Activated CD4-positive, alpha-beta T cell treated with anti-CD3 and anti-CD28 coated beads for 24 hours (primary cell): ENCODE measurements at regions not wholly inside any gene's neighbourhood (a gene's known extent, or its start where the extent isn't known, plus 50 kb on each side); places are given as distances from the start of the nearest gene placed in this dataset.

ENCODE experiments used
- DNase-seq, 2 donors: peaks; one replicate each; pipeline ENCODE4 v3.0.0-alpha.2; 2020; ENCODE audit warnings: low read depth in 2 of 2

DNA sequence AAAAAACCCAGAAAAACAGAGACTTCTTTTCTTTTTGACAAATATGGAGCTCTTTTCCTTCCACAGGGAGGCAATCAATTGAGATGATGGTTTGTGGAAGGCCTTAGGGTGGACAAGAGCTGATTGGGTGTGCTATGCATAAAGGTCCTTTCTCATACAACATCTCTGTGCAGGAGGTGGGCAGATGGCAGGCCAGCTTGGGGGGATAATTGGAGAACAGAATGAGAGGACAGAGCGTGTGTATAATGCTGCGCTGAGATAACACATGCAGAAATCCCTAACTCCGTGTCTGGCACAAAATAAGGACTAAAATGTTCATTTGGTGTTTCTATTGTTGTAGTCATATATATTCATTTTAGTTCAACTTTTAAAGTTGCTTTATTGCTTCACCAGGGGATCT is 159.0 kb upstream of the MEF2C start:
- DNase-seq: no peak

DNA sequence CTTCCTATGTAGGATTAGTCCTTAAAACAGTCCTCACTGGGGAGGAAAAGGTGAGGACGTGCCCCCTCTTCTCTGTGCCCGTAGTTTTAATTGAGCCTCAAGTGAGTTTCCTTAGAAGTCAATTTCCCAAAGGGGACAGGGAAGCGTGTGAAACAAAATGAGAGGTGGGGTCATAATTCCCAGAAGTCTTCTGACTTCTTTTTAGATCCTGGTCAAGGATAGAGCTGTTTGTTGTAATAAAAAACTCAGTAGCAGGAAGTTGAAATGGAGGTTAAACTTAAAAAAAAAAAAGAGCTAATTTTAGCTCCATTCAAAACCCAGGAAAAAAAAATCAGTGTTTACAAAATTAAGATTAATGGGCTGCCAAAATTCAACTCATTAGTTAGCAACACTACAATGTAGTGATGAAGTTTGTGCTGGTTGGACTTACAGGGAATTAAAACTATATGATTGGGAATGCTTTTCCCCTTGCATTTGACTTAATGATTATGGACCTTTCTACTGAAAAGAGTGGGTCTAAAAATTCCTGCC is 158.3 kb upstream of the MEF2C start:
- DNase-seq: no peak

DNA sequence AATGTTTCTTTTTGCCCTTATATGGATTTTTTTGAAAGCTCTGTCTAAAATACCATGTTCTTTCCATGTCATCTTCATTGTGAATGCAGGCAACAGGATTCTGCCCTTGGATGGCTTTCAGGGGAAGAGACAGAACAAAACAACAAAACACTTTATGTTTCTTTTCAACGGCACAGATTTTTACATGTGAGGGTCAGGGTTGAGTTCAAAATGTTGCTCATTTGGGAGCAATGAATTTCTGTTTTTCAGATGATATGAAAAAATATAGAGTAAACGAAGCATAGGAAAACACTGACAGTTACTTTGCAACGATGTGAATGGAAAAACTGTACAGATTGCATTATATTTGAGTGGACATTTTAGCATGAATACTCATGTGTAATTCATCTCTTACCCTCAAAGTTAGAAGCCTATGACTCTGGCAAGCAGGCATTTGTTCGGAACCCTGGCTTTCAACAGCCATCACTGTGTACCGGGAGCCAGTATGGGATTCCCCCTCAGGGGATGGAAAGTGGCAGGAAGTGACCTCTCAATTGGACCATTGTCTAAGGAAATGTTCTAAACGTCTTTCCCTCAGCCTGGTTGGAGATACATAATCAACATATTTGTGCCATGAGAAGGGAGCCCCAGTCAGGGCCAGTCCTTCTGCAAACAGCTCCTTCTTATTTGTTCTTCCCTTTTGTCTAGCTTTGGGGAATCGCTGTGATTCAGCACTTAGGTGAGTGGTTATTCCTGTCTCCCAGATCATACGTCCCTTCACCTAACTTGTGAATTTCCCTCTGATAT is 153.9 kb upstream of the MEF2C start:
- no peak for DNase-seq

DNA sequence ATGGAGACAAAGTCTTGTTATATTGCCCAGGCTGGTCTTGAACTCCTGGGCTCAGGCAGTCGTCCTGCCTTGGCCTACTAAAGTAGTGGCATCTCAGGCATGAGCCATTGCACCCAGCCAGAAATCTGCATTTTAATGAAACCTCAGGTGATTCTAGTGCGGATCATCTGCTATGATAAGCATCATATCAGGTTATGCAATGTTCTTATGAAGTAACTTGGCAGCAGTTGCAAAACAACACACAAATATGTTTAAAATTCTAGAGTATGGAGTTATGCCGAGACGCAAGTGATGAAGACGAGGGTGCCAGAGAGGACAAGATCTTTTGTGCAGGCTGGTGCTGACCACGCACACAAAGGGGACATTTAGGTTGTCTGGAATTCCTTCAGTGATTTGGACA is 153.2 kb upstream of the MEF2C start:
- no peak for DNase-seq

DNA sequence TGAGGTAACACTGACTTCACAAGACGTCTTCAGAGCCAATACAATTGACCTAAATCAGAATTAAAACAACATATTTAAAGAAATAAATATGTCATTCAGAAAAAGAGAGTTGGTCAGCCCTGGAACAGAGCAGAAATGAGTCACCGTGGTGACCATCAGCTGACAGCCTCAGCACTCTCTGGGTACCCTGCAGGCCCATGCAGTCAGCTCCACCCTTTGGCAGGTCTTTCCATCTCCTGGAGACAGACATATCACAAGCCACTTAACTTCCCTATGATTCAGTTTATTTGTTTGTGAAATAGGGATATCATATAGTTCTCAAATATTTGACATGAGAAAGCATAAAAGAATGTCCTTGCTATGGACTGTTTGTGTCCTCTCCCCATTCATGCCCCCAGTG is 151.6 kb upstream of the MEF2C start:
- DNase-seq: no peak

DNA sequence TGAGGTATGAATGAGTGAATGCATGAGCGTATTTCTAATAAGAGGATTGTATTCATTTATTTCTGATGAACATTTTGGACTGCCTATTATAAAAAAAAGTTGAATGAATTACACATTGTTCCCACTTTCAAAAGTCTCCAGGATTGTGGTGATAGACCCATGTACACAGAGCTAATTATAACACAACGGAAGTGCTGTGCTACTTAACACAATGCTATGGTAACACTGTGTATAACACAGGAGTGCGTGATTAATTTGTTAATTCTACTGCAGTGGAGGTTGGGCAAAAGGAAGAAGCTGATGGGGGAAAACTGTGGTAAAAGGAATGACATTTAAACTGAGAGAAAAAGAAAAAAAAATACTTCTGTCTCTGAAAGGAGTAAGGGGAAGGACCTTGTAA is 147.8 kb upstream of the MEF2C start:
- no peak for DNase-seq

DNA sequence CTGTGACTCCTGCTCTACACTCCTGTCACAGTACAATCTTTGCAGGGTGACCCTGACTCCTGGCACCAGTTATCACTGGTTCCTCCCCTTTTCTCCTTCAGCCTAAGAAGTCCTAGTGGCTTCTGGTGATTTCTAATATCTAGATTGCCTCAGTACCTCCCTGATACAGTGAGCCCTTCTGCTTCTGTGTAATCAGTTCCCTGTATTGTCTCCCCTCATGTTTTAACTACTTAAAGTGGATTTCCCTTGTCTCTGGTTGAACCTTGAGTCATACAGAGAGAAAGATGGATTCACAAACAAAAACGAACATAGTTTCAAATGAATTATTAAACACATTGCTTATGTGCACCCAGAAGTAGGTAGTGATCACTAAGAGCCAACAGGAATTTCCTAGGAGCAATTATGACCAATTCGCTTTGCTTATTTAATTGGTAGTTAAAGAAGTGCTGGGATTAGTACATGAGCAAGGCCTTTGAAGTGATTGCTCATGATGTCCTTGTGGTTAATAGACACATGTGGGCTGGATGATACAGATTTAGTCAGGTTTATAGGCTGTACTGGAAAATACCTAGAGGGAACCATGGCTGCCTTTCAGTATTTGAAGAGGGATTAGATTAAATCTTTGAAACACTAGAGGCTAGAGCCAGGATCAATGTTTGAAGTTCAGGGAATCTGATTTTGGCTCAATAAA is 145.8 kb upstream of the MEF2C start:
- DNase-seq: no peak

DNA sequence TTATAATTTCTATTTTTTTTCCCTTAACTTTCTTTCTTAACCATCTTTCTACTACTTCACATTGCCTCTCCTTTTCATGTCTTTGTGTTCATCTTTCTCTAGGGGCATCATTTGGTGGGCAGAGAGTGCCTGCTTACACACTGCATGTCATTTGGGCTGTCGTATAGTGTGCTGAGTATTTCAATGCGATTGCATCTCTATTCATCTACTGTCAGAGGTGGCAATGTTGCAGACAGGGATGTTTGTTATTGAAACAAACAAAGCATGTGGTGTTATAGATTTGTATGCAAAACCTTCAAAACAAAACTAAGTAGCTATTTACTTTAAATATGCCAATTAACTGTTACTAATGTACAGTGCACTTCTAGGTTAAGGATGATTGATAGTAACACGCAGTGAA is 141.1 kb upstream of the MEF2C start:
- no peak for DNase-seq

DNA sequence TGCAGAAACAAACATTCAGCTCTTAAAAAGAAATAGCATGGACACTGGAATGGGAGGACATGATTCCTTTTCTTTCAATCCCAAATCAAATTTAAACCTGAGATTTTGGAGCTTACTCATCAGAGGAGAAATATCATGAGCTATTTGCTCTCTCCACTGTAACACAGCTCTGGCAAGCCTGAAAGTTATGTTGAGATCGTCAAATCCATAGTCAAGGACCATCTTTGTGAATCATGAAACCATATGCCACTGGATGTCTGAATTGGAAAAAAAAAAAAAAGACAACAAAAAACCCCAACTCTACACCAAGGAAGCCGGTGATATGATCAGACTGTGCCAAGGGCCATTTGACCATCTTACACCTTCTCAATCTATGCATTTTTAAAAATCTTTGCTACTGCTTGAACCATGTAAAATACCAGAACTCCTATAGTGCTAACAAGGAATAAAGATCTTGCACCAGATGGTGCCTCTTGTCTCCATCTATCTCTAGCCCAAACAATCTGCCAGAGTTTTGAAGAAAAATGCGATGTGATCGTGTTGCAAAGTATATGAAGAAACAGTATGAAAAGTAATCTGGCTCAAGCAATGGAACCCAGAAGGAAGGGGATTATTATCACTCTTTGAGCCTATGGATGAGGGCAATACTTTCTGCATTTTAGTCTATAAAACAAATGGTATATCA is 138.1 kb upstream of the MEF2C start:
- no peak for DNase-seq

DNA sequence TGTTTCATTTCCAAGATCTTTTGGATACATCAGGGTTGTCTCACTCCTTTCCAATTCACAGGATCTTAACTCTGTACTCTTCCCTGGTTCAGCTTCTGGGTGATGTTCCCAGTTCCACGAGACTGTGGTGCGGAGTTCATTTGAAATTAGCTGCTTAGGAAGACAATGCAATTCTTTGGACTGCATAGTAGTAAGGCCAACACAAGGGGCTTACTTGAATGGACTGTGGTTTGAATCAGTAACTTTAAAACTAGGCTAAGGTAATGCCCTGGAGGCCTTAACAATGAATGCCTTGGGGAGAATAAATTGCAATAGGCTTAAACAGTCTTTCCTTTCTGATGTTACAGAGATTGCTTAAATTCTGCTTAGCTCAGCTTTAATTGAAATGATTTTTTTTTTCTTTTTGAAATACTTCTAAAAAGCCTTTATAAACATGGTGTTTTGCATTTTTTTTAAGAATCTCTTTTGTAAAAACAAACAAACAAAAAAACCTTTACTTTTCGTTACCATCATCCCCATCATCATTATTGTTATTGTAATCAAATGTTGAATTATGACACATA is 133.8 kb upstream of the MEF2C start:
- DNase-seq: no peak

DNA sequence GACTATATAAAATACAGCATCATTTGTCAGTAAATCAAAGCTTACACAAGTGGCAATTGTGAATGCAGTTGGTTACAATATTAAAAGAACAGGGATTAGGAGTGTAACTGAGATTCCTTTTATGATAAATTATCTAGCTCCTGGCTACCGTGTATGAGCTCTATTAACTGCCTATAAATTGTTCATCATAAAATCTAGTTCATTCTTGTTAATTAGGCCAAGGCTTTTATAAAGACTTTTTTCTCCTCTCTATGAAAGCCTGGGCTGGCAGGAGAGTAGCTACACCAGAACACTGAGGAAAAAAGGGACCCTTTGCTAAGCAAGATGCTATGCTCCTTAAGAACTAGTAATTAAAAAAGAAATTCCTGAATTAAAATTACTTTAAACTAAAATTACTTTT is 132.4 kb upstream of the MEF2C start:
- no peak for DNase-seq

DNA sequence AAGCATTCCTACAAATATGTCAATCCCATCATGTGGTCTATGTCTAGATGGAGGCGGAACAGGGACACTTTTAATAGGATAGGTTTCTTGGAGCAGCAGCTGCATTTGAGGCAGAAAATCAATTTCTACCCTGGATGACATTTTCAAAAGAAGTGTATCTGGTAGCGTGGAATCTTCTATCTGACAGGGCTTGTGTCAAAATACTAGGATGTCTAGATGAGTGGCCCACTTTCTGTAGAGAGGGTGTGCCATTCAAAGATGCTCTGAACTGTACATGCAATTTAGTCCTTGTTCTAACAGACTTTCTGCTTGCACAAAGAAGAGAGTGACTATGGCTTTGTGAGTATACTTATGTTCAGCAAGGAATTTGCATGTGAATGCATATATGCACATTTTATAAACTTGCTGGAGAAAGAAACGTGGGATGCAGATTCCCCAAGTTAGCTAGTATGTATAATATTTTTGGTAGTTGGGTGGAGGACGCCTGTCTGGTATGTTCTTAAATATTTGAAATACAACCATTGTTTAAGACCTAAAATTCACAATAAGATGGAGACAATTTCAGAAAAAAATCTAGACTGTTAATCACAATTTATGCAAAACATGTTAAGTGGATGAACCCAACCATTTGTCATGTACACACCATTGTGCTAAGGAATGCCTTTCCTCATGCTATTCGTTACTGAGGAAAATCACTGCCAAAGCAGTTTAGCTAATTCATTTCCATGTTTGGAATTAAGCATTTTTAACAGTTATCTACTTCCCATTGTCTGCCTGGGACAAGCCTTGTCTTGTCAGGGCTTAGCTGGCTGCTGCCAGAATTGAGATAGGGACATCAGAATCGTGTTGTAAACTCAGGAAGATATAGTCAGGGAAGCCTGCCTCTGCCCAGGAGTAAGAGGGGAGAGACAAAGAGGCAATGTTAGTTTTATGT is 129.1 kb upstream of the MEF2C start:
- no peak for DNase-seq

DNA sequence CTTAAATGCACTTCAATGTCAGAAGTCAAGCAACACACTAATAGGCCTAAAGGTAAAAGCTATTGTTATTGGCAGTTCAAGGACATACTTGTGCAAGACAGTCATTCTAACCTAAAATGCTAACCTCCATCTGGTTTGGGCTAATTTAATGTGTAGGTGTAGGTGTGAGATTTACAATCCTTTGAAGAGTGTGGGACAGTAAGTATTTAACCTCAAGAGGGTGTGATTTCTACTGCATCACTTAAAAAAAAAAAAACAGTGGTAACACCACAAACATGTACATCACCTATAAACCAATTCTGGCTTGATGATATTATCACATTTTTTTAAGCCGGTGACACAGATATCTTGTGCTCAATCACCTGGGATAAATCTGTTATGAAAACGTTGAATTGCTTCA is 127.5 kb upstream of the MEF2C start:
- DNase-seq: no peak

DNA sequence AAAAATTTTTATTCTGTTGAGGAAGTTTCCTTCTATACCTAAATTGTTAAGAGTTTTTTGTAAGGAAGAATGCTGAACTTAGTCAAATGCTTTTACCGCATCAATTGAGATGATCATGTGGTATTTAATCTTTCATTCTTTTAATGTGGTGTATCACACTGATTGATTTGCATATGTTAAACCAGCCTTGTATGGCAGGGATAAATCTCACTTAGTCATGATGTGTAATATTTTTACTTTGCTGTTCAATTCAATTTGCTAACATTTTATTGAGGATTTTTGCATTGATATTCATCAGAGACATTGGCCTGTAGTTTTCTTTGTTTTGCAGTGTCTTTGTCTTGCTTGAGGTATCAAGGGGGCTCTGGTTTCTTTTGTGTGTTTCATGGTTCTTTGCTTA is 125.3 kb upstream of the MEF2C start:
- no peak for DNase-seq

DNA sequence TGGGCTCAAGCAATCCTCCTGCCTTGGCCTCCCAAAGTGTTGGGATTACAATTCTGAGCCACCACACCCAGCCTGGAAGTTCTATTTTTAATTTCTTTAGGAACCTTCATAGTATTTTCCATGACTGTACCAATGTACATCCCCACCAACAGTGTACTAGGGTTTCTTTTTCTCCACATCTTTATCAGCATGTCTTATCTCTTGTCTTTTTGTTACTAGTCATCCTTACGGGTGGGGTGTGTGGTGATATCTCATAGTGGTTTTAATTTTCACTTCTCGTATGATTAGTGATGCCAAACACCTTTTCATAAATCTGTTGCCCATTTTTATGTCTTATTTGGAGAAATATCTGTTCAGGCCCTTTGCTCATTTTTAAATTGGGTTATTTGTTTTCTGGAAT is 123.0 kb upstream of the MEF2C start:
- DNase-seq: no peak

DNA sequence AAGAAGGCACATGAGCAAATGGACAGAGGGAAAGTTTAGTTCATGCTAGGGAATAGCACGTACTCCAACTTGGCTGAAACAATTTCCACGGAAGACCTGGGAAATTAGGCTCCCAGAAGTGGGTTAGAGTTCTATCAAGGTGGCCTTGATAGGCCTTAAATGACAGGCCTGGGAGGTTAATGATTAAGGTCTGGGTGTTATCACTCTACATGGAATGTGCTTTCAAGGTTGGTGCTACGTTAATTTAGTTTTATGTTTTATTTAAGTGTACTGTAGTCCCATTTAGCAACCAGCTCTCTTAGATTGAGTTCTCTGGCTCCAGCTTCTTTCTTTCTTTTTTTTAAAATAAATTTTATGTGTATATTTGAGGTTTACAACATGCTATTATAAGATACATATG is 121.4 kb upstream of the MEF2C start:
- DNase-seq: no peak

DNA sequence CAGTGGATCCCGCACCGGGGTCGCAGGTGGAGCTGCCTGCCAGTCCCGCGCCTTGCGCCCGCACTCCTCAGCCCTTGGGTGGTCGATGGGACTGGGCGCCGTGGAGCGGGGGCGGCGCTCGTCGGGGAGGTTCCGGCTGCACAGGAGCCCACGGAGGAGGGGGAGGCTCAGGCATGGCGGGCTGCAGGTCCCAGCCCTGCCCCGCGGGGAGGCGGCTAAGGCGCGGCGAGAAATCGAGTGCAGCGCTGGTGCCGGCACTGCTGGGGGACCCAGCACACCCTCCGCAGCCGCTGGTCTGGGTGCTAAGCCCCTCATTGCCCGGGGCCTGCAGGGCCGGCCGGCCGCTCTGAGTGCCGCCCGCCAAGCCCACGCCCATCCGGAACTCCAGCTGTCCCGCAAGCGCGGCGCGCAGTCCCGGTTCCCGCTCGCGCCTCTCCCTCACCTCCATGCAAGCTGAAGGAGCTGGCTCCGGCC is 120.6 kb upstream of the MEF2C start:
- DNase-seq: no peak

DNA sequence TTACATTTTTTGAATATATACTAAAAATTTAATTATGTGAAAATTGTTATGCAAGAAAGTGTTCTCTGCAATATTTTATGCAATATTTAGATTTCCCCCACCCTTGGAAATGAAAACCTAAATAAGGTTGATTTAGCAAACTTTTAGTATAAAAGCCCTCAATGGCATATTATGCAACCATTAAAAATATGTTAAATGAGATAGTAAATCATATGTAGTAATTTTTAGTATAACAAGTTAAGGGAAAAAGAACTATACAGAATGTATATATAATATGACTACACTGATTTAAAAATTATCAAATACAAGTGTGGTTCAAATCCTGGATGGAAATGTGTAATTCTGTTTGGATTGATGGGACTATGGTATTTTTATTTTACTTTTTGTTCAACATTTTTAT is 116.9 kb upstream of the MEF2C start:
- DNase-seq: no peak

DNA sequence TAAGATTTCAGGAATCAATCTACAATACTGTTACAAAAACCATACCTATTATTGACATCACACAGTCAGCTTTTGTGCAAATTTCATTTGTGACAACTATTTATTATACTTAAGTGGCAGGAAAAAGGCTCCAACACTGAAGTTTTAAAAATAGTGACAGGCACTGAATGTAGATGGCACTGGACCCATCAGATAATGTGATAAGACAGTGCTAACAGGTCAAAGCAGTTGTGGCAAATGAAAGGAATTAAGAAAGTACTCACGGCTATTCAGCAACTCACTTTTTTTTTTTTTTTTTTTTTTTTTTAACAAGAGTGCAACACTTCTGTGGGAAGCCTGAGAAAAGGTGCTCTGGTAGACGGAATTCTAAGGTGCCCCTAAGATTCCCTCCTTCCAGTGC is 115.0 kb upstream of the MEF2C start:
- DNase-seq: no peak

DNA sequence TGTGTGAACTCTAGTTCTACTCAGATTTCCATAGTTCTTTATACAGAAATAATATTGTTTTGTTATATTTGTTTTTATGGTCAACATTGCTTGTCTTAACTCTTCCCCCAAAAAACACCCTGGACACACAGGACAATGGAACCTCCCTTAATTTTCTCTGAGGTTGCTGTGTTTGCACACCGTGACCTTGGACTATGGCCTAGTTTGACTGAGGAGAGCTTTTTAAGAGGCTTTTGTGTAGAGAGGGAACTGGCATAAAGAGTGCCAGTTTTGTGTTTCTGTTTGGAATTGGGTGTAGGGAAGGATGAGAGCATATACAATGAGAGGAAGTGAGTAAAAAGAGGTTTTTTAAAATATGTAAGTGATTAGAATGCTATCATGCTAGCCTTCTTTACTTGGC is 101.1 kb upstream of the MEF2C start:
- no peak for DNase-seq

DNA sequence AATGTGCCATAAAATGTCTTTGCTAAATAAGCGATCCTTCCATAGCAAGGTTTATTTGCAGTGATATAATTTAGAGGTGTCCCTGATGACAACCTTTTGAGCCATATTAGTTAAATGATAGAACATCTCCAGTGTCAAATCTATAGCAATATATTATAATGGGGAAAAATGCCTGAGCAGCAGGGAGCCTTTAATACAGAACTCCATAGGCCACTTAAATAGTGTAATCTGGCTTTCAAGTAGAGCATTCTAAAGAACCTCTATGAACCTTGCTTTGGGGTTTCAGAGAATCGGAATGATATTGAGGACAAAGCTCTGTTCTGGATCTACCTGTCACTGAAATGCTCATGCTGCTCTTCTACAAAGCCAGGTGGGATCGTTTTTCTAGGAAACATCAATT is 96.7 kb upstream of the MEF2C start:
- DNase-seq: no peak
